ENCODE measurements at regions not wholly inside any gene's neighbourhood (a gene's known extent, or its start where the extent isn't known, plus 50 kb on each side); places are given as distances from the start of the nearest gene placed in this dataset.
"Not testable (repeated sequence)": the region's sequence is repeated elsewhere in the genome, so short reads cannot be mapped to it uniquely, and the experiment has no call there.

DNA sequence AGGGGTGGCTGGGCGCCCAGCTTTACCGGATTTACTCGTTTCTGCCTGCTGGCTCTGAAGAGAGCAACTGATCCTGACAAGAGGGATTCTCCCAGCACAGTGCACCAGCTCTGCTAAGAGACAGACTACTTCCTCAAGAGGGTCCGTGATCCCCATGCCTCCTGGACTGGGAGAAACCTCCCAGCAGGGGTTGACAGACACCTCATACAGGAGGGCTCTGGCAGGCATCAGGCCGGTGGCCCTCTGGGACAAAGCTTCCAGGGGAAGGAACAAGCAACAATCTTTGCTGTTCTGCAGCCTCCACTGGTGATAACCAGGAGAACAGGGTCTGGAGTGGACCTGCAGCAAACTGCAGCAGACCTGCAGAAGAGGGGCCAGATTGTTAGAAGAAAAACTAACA is 1192.5 kb upstream of the PRR20A start:
- Histone ChIP-seq H3K27ac (no peak overlapping the region), H3K9me3 (replicated peaks) (no peaks in the 10 kb centered on the region), H3K4me3 (no peak overlapping the region), H3K27me3 (replicated peaks) (no peaks in the 10 kb centered on the region), H3K4me1 (replicated peaks) (no peaks in the 10 kb centered on the region), H3K36me3 (no peaks in the 10 kb centered on the region)
- no peak for DNase-seq (ENCODE audit: low read depth in 1 of 2, low spot score in 2 of 2)

DNA sequence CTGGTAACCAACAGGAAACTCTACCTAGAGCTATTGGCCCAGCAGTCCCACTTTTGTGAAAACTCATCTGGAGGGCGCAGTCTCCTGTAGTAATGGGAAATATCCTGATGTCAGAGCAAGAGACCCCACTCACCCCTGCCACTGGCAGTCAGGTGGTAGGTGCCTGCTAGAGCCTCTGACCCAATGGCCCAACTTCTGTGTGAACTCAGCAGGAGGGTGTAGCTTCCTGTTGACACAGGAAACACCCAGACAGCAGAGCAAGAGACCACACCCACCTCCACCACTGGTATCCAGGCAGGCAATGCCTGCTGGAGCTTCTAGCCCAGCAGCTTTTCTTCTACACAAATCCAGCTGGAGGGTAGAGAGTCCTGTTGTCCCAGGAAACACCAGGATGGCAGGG is 1176.8 kb upstream of the PRR20A start:
- Histone ChIP-seq H3K9me3 (replicated peaks) (no peaks in the 10 kb centered on the region), H3K36me3 (no peaks in the 10 kb centered on the region), H3K27ac (no peak overlapping the region), H3K27me3 (replicated peaks) (no peaks in the 10 kb centered on the region), H3K4me1 (replicated peaks) (no peaks in the 10 kb centered on the region), H3K4me3 (no peak overlapping the region)
- no peak for DNase-seq (ENCODE audit: low read depth in 1 of 2, low spot score in 2 of 2)

DNA sequence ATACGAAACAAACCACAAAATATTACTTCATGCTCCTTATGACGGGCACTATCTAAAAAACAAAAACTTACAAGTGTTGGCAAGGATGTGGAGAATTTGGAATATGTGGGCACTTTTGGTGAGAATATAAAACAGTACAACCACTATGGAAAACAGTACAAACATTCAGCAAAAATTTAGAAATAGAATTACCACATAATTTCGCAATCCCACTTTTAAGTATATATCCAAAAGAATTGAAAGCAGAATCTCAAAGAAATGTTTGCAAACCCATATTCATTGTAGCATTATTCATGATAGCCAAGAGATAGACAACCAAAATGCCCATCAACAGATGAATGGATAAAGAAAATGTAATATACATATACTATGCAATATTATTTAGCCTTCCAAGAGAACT is 1173.7 kb upstream of the PRR20A start:
- DNase-seq (ENCODE audit: low read depth in 1 of 2, low spot score in 2 of 2): no peak
- Histone ChIP-seq H3K4me1 (replicated peaks) (no peaks in the 10 kb centered on the region), H3K4me3 (no peak overlapping the region)

GRCh38 chr13:55977436-55977835 is 1163.3 kb upstream of the PRR20A start:
- Histone ChIP-seq H3K4me1 (replicated peaks) (no peaks in the 10 kb centered on the region), H3K4me3 (no peak overlapping the region), H3K27ac (no peak overlapping the region), H3K9me3 (replicated peaks) (no peaks in the 10 kb centered on the region), H3K27me3 (replicated peaks) (no peaks in the 10 kb centered on the region), H3K36me3 (no peaks in the 10 kb centered on the region)
- DNase-seq (ENCODE audit: low read depth in 1 of 2, low spot score in 2 of 2): no peak

More for the DNA sequence above, 1173.7 kb upstream of the PRR20A start:
- no peak overlapping the region for H3K27ac ChIP-seq
- H3K27me3 ChIP-seq (replicated peaks): no peaks in the 10 kb centered on the region
- H3K9me3 ChIP-seq (replicated peaks): no peaks in the 10 kb centered on the region
- H3K36me3 ChIP-seq: no peaks in the 10 kb centered on the region

- DNase-seq (ENCODE audit: low read depth in 1 of 2, low spot score in 2 of 2): no peak
- Histone ChIP-seq H3K27me3 (replicated peaks) (no peaks in the 10 kb centered on the region), H3K4me1 (replicated peaks) (no peaks in the 10 kb centered on the region)
Observed at GRCh38 chr13:55981381-55981780, 1159.3 kb upstream of the PRR20A start.

GRCh38 chr13:55984026-55984425 is 1156.7 kb upstream of the PRR20A start:
- H3K4me3 ChIP-seq; H3K27me3 ChIP-seq (replicated peaks); H3K36me3 ChIP-seq; DNase-seq (ENCODE audit: low read depth in 1 of 2, low spot score in 2 of 2); H3K27ac ChIP-seq; H3K4me1 ChIP-seq (replicated peaks); H3K9me3 ChIP-seq (replicated peaks): not testable (repeated sequence)

More at GRCh38 chr13:55981381-55981780, 1159.3 kb upstream of the PRR20A start:
- Histone ChIP-seq H3K27ac (no peak overlapping the region), H3K4me3 (no peak overlapping the region), H3K36me3 (no peaks in the 10 kb centered on the region), H3K9me3 (replicated peaks) (no peaks in the 10 kb centered on the region)

DNA sequence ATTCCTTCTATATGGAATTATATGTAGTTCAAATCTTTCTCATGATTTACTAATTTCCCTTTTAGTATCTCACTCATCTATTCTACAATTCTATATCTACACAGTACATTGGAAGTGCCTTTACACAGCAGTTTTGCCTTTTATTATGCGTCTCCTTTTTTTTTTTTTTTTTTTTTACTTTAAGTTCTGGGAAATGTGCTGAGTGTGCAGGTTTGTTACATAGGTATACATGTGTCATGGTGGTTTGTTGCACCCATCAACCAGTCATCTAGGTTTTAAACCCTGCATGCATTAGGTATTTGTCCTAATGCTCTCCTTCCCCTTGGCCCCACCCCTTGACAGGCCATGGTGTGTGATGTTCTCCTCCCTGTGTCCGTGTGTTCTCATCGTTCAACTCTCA is 1150.1 kb upstream of the PRR20A start:
- H3K36me3 ChIP-seq: no peaks in the 10 kb centered on the region
- no peaks in the 10 kb centered on the region for H3K4me1 ChIP-seq (replicated peaks)
- no peak overlapping the region for H3K4me3 ChIP-seq
- no peaks in the 10 kb centered on the region for H3K27me3 ChIP-seq (replicated peaks)
- no peaks in the 10 kb centered on the region for H3K9me3 ChIP-seq (replicated peaks)
- no peak overlapping the region for H3K27ac ChIP-seq
- no peak for DNase-seq (ENCODE audit: low read depth in 1 of 2, low spot score in 2 of 2)

DNA sequence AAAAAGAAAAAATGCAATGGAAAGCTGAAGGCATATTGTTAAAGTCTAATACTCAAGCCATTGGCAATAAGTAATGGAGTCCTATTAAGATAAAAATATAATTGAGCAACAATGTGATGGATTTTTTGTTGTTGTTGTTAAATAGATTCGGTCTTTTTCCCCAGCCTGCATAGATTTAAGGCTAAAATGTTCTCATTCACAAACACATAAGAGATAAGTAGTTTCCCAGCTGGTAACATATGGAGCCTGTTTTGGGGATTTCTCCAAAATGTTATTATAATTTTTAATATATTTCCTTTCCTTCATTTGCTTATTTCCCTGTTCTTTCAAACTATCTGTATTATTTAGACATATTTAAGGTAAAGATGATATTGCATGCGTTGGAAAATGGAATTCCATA is 1149.1 kb upstream of the PRR20A start:
- H3K9me3 ChIP-seq (replicated peaks): no peaks in the 10 kb centered on the region
- H3K27me3 ChIP-seq (replicated peaks): no peaks in the 10 kb centered on the region
- H3K4me1 ChIP-seq (replicated peaks): no peaks in the 10 kb centered on the region
- DNase-seq (ENCODE audit: low read depth in 1 of 2, low spot score in 2 of 2): no peak
- H3K4me3 ChIP-seq: no peak overlapping the region
- no peaks in the 10 kb centered on the region for H3K36me3 ChIP-seq
- H3K27ac ChIP-seq: no peak overlapping the region

- no peak for DNase-seq (ENCODE audit: low read depth in 1 of 2, low spot score in 2 of 2)
- no peaks in the 10 kb centered on the region for H3K9me3 ChIP-seq (replicated peaks)
- H3K4me3 ChIP-seq: no peak overlapping the region
- H3K27ac ChIP-seq: no peak overlapping the region
- no peaks in the 10 kb centered on the region for H3K4me1 ChIP-seq (replicated peaks)
- H3K27me3 ChIP-seq (replicated peaks): no peaks in the 10 kb centered on the region
- no peaks in the 10 kb centered on the region for H3K36me3 ChIP-seq
Observed at GRCh38 chr13:55992145-55992544, 1148.6 kb upstream of the PRR20A start.

GRCh38 chr13:55999709-56000108 is 1141.0 kb upstream of the PRR20A start:
- no peak overlapping the region for H3K4me3 ChIP-seq

GRCh38 chr13:56009418-56009817 is 1131.3 kb upstream of the PRR20A start:
- Histone ChIP-seq H3K9me3 (replicated peaks) (no peaks in the 10 kb centered on the region), H3K27ac (no peak overlapping the region), H3K36me3 (no peaks in the 10 kb centered on the region), H3K4me1 (replicated peaks) (no peaks in the 10 kb centered on the region), H3K4me3 (no peak overlapping the region), H3K27me3 (replicated peaks) (no peaks in the 10 kb centered on the region)
- no peak for DNase-seq (ENCODE audit: low read depth in 1 of 2, low spot score in 2 of 2)

More at GRCh38 chr13:55999709-56000108, 1141.0 kb upstream of the PRR20A start:
- Histone ChIP-seq H3K36me3 (no peaks in the 10 kb centered on the region), H3K9me3 (replicated peaks) (no peaks in the 10 kb centered on the region), H3K27me3 (replicated peaks) (no peaks in the 10 kb centered on the region), H3K27ac (no peak overlapping the region), H3K4me1 (replicated peaks) (no peaks in the 10 kb centered on the region)
- DNase-seq (ENCODE audit: low read depth in 1 of 2, low spot score in 2 of 2): no peak

DNA sequence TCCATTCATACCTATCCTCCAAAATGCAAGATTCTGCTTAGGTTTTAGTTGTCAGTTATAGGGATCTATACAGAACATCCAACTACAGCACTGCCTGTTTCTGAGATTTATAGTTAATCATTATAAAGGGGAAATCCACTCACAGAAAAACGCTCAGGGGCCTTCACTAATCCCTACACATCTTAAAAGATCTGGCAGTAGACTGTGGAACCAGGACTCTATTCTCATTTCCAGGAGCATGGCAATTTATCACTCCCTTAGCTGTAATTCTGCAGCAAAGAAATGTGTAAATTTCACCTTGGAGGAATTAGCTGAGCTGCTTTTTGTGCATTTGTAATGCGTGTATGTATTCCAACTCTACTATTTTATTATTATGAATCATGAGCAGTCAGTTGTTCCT is 1128.1 kb upstream of the PRR20A start:
- no peaks in the 10 kb centered on the region for H3K36me3 ChIP-seq
- no peaks in the 10 kb centered on the region for H3K9me3 ChIP-seq (replicated peaks)
- no peak overlapping the region for H3K27ac ChIP-seq
- no peaks in the 10 kb centered on the region for H3K27me3 ChIP-seq (replicated peaks)
- no peaks in the 10 kb centered on the region for H3K4me1 ChIP-seq (replicated peaks)
- H3K4me3 ChIP-seq: no peak overlapping the region
- DNase-seq (ENCODE audit: low read depth in 1 of 2, low spot score in 2 of 2): no peak

- DNase-seq (ENCODE audit: low read depth in 1 of 2, low spot score in 2 of 2): no peak
- Histone ChIP-seq H3K36me3 (no peaks in the 10 kb centered on the region), H3K27ac (no peak overlapping the region), H3K4me3 (no peak overlapping the region), H3K4me1 (replicated peaks) (no peaks in the 10 kb centered on the region), H3K9me3 (replicated peaks) (no peaks in the 10 kb centered on the region), H3K27me3 (replicated peaks) (no peaks in the 10 kb centered on the region)
Observed at GRCh38 chr13:56015919-56016318, 1124.8 kb upstream of the PRR20A start.

- DNase-seq (ENCODE audit: low read depth in 1 of 2, low spot score in 2 of 2): no peak
- no peaks in the 10 kb centered on the region for H3K27me3 ChIP-seq (replicated peaks)
- no peaks in the 10 kb centered on the region for H3K9me3 ChIP-seq (replicated peaks)
- no peaks in the 10 kb centered on the region for H3K36me3 ChIP-seq
- no peak overlapping the region for H3K27ac ChIP-seq
- H3K4me1 ChIP-seq (replicated peaks): no peaks in the 10 kb centered on the region
- H3K4me3 ChIP-seq: no peak overlapping the region
Observed at GRCh38 chr13:56019606-56020005, 1121.1 kb upstream of the PRR20A start.

GRCh38 chr13:56020425-56020824 is 1120.3 kb upstream of the PRR20A start:
- Histone ChIP-seq H3K4me3 (no peak overlapping the region), H3K27ac (no peak overlapping the region), H3K27me3 (replicated peaks) (no peaks in the 10 kb centered on the region), H3K36me3 (no peaks in the 10 kb centered on the region), H3K9me3 (replicated peaks) (no peaks in the 10 kb centered on the region), H3K4me1 (replicated peaks) (no peaks in the 10 kb centered on the region)
- DNase-seq (ENCODE audit: low read depth in 1 of 2, low spot score in 2 of 2): no peak
